Progenitor cell of endocrine pancreas (in vitro differentiated cells): ENCODE measurements at regions not wholly inside any gene's neighbourhood (a gene's known extent, or its start where the extent isn't known, plus 50 kb on each side); places are given as distances from the start of the nearest gene placed in this dataset.

Source experiments
- DNase-seq: peaks from one replicate; pipeline ENCODE4 v3.0.0; 2021; ENCODE audit warnings: low spot score; ENCODE audit not compliant: unreplicated experiment
- H3K27ac Mint-ChIP-seq: 2 replicates; pipeline ENCODE4 v1.8.0; 2021; ENCODE audit warnings: mild to moderate bottlenecking, moderate library complexity, mixed read lengths
- H3K27me3 Mint-ChIP-seq: 2 replicates; pipeline ENCODE4 v1.8.0; 2021; ENCODE audit warnings: mixed read lengths
- H3K36me3 Mint-ChIP-seq: 2 replicates; pipeline ENCODE4 v1.8.0; 2022; ENCODE audit warnings: mixed read lengths; ENCODE audit not compliant: insufficient read depth
- H3K4me1 Mint-ChIP-seq: 2 replicates; pipeline ENCODE4 v1.8.0; 2021; ENCODE audit warnings: low read depth, mixed read lengths
- H3K4me3 Mint-ChIP-seq: 2 replicates; pipeline ENCODE4 v1.8.0; 2021; ENCODE audit warnings: low read depth, mild to moderate bottlenecking, moderate library complexity, mixed read lengths
- H3K9me3 Mint-ChIP-seq: 2 replicates; pipeline ENCODE4 v1.8.0; 2021; ENCODE audit warnings: low read depth, mixed read lengths
- TF ChIP-seq, protein P1 (sequence below): fragments of 200-600 bp; sonication (generic); IDR thresholded peaks from one replicate; pipeline ENCODE4 v1.5.0; 2021; ENCODE audit warnings: antibody characterized with exemption, mild to moderate bottlenecking; ENCODE audit not compliant: unreplicated experiment

DNA sequence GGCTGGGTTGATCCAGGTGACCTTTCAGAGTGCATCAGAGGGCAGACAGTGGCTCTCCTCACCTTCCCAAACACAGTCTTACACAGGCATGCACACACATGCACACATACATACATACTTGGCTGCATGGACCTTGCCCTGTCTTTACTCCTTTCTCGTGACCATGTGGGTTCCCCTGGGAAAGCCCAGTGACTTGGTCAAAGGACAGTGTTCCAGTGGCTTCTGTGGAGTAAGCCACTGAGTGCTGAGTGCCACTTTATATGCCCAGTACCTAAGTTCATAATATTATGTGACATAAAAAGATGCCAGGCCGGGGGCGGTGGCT lies 249.4 kb downstream of the MYCN start:
- no peak overlapping the region for H3K4me3 Mint-ChIP-seq
- H3K9me3 Mint-ChIP-seq = no peaks in the 10 kb centered on the region

DNA sequence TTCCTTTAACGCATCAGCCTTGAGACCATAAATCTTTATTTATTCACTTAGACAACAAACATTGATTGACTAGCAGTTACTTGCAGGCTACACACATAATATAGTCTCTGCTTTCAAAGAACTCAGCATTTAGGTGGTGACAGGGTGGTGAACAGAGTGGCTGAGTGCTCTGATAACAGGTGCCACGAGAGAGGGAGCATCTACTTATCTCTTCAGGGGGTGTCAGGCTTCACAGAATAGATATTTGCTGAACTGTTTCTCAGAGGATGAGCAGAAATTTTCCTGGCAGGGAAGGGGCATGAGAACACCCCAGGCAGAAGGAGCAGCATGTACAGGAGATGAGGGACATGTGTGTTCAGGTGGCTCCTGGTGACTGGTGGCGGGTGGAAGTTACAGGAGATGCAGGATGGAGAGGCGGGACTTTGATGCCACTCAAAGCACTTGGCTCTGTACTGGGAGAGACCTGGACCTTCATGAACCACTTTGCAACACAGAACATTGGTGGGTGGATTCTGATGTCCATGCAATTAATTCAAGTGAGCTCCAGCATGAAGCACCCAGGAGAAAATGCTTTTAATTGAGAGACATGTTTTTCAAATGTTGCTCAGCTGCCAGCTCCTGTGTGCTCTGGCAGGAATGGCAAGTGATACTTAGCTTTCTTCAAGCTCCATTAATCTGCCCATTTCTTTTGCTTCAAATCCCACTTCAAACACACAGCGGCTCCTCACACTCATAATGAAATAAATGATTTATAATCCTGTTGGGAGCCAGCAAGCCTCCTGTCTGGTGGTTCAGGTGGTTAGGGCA lies 248.9 kb downstream of the MYCN start:
- TF ChIP-seq, protein P1, sequence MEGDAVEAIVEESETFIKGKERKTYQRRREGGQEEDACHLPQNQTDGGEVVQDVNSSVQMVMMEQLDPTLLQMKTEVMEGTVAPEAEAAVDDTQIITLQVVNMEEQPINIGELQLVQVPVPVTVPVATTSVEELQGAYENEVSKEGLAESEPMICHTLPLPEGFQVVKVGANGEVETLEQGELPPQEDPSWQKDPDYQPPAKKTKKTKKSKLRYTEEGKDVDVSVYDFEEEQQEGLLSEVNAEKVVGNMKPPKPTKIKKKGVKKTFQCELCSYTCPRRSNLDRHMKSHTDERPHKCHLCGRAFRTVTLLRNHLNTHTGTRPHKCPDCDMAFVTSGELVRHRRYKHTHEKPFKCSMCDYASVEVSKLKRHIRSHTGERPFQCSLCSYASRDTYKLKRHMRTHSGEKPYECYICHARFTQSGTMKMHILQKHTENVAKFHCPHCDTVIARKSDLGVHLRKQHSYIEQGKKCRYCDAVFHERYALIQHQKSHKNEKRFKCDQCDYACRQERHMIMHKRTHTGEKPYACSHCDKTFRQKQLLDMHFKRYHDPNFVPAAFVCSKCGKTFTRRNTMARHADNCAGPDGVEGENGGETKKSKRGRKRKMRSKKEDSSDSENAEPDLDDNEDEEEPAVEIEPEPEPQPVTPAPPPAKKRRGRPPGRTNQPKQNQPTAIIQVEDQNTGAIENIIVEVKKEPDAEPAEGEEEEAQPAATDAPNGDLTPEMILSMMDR = no peak
- no peak overlapping the region for H3K27ac Mint-ChIP-seq
- DNase-seq = no peak
- H3K9me3 Mint-ChIP-seq = no peaks in the 10 kb centered on the region
- no peak overlapping the region for H3K4me3 Mint-ChIP-seq
- H3K36me3 Mint-ChIP-seq = no peaks in the 10 kb centered on the region
- H3K27me3 Mint-ChIP-seq = peaks cover 11% of the 10 kb centered on the region
- no peaks in the 10 kb centered on the region for H3K4me1 Mint-ChIP-seq

More for the DNA sequence above, 249.4 kb downstream of the MYCN start:
- Mint-ChIP-seq H3K27ac (no peak overlapping the region), H3K27me3 (peaks cover 9% of the 10 kb centered on the region), H3K36me3 (no peaks in the 10 kb centered on the region), H3K4me1 (no peaks in the 10 kb centered on the region)
- DNase-seq = no peak
- TF ChIP-seq, protein P1 = no peak

DNA sequence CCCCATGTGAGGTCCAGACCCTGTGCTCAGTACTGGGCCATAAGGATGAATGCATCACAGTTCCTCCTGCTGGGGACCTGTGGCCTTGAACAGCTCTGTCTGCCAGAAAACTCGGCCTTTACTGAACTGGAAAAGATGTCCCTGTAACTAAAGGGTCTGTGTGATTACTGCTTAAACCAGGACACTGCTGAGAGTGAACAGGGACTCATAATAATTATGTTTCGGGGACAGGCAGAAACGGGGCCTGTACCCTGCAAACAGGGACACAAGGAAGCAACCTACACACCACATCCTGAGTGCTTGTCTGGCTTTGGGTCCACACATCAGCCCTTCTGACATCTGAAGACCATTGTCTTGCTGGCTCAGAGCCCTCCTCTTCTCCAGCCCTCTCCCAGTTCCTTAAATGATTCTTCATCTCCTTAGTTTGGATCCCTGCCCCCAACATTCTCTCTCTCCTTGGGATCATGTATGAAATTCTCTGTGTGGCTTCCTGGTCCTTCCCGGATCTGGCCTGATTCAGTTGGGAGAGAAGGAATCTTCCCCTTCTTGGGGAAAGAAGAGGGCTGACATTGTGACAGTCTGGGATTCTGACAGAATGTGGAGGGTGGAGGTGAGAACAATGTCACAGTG lies 248.0 kb downstream of the MYCN start:
- Mint-ChIP-seq H3K4me3 (no peak overlapping the region), H3K27me3 (peaks cover 11% of the 10 kb centered on the region), H3K4me1 (no peaks in the 10 kb centered on the region), H3K36me3 (no peaks in the 10 kb centered on the region), H3K27ac (no peak overlapping the region), H3K9me3 (no peaks in the 10 kb centered on the region)
- TF ChIP-seq, protein P1 = no peak
- no peak for DNase-seq

DNA sequence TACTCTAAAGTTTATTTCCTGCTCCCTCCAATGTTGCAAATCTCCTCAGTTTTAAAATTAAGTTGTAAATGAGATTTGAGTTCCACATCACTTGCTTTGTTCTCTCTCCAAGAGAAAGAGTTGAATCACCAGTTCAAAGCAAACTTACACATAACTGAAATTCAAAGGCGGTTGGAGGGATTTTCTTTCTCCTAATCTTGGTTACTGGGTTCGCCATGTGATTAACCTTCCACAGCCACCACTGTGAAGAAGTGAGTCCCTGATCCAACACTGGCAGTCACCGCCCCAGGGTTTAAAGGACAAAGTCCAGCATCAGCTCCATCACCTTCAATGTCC lies 247.1 kb downstream of the MYCN start:
- DNase-seq = no peak
- no peak overlapping the region for H3K4me3 Mint-ChIP-seq
- no peaks in the 10 kb centered on the region for H3K9me3 Mint-ChIP-seq
- peaks cover 11% of the 10 kb centered on the region for H3K27me3 Mint-ChIP-seq
- no peaks in the 10 kb centered on the region for H3K36me3 Mint-ChIP-seq
- no peak overlapping the region for H3K27ac Mint-ChIP-seq
- TF ChIP-seq, protein P1 = no peak
- no peaks in the 10 kb centered on the region for H3K4me1 Mint-ChIP-seq

DNA sequence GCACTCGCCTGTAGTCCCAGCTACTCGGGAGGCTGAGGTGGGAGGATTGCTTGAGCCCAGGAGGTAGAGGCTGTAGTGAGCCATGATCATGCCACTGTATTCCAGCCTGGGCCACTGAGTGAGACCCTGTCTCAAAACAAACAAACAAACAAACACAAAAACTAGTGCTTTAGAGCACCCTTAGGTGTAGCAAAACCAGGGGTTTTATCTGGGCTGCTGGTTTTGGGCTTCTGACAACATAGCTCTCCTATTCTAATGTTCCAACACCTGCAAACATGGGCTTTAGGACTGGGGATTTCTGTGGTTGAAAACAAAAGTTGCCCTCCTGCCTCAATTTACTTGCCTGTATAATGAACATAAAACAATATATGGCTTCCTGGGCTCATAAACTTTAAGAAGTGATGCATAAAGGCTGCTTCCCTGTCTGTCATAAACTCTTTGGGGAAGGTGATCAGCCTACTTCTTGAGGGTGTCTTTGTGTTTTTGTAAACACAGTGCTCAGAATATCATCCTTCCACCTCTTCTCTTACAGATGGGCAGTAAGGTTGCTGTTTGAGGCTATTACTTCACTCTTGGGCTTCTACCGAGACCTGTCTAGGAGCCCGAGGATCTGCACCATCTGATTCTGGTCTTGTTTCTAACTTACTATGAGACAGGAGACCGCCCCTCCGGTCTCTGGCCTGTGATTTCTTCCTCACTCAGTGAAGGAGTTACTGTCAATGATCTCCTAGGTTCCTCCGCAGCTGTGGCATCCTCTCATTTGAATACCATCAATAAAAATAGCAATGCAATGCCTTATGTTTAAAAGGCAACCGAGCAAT lies 246.5 kb downstream of the MYCN start:
- no peak for DNase-seq
- Mint-ChIP-seq H3K36me3 (no peaks in the 10 kb centered on the region), H3K9me3 (no peaks in the 10 kb centered on the region), H3K4me3 (no peak overlapping the region), H3K4me1 (no peaks in the 10 kb centered on the region), H3K27me3 (peaks cover 11% of the 10 kb centered on the region), H3K27ac (no peak overlapping the region)
- TF ChIP-seq, protein P1 = no peak
